Brain microvascular endothelial cell (primary cell): ENCODE measurements at regions not wholly inside any gene's neighbourhood (a gene's known extent, or its start where the extent isn't known, plus 50 kb on each side); places are given as distances from the start of the nearest gene placed in this dataset.

Experiments used
- DNase-seq: peaks from one replicate; pipeline ENCODE4 v3.0.0-alpha.2; 2020
- H3K27ac ChIP-seq: fragments of 250-450 bp; sonication (Bioruptor Pico); 2 replicates; pipeline ENCODE4 v1.5.1; 2020; ENCODE audit warnings: mild to moderate bottlenecking, moderate library complexity
- H3K27me3 ChIP-seq: fragments of 250-450 bp; sonication (Bioruptor Pico); replicated peaks from 2 replicates; pipeline ENCODE4 v1.5.1; 2020; ENCODE audit warnings: mild to moderate bottlenecking
- H3K36me3 ChIP-seq: fragments of 250-450 bp; sonication (Bioruptor Pico); replicated peaks from 2 replicates; pipeline ENCODE4 v1.5.1; 2020; ENCODE audit warnings: mild to moderate bottlenecking
- H3K4me3 ChIP-seq: 2 replicates; pipeline ENCODE4 v1.5.1; 2011; ENCODE audit warnings: low read depth, mild to moderate bottlenecking, control low read depth, low read length, moderate library complexity
- in situ Hi-C: cut with HindIII; loops from 2 replicates; pipeline ENCODE4 v1.10.0; 2017; ENCODE audit warnings: low sequenced_read_pairs, low pct_ligation_motif_present
- TF ChIP-seq, protein P1 (sequence below): IDR thresholded peaks from 2 replicates; pipeline ENCODE4 v1.5.1; 2011; ENCODE audit warnings: low read depth, mild to moderate bottlenecking, moderate library complexity, low read length, control low read depth, inconsistent platforms; ENCODE audit errors: missing control alignments

DNA sequence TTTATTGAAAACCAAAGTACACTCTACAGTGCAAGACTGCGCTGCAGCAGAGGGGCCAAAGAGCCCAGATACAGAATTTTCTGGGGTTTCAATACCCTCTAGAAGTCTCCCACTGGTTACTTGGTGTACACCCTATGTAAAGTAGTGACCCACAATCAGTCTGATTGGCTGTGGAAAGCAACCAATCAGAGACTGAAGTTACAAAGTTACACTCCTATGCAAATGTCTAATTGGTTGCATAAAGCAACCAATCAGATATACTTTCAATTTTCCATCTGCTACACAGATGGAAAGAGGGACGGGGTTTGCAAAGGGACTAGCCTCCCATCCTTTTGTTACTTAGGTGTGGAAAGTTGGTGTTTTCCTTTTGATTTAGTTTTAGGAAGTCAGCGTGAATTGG is 198.9 kb upstream of the SH3BP4 start:
- Histone ChIP-seq H3K36me3 (no peaks in the 10 kb centered on the region), H3K27ac (no peak overlapping the region), H3K4me3 (no peak overlapping the region), H3K27me3 (no peaks in the 10 kb centered on the region)
- DNase-seq, result no peak
- TF ChIP-seq, protein P1, sequence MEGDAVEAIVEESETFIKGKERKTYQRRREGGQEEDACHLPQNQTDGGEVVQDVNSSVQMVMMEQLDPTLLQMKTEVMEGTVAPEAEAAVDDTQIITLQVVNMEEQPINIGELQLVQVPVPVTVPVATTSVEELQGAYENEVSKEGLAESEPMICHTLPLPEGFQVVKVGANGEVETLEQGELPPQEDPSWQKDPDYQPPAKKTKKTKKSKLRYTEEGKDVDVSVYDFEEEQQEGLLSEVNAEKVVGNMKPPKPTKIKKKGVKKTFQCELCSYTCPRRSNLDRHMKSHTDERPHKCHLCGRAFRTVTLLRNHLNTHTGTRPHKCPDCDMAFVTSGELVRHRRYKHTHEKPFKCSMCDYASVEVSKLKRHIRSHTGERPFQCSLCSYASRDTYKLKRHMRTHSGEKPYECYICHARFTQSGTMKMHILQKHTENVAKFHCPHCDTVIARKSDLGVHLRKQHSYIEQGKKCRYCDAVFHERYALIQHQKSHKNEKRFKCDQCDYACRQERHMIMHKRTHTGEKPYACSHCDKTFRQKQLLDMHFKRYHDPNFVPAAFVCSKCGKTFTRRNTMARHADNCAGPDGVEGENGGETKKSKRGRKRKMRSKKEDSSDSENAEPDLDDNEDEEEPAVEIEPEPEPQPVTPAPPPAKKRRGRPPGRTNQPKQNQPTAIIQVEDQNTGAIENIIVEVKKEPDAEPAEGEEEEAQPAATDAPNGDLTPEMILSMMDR, result no peak
- in situ Hi-C loops, result no loop called here

GRCh38 chr2:234751275-234751973 is 200.4 kb upstream of the SH3BP4 start:
- H3K4me3 ChIP-seq, result no peak overlapping the region
- no peaks in the 10 kb centered on the region for H3K27me3 ChIP-seq
- H3K36me3 ChIP-seq, result no peaks in the 10 kb centered on the region
- no peak for DNase-seq
- H3K27ac ChIP-seq, result no peak overlapping the region
- in situ Hi-C loops, result no loop called here
- TF ChIP-seq, protein P1, result peak; percentile 22

DNA sequence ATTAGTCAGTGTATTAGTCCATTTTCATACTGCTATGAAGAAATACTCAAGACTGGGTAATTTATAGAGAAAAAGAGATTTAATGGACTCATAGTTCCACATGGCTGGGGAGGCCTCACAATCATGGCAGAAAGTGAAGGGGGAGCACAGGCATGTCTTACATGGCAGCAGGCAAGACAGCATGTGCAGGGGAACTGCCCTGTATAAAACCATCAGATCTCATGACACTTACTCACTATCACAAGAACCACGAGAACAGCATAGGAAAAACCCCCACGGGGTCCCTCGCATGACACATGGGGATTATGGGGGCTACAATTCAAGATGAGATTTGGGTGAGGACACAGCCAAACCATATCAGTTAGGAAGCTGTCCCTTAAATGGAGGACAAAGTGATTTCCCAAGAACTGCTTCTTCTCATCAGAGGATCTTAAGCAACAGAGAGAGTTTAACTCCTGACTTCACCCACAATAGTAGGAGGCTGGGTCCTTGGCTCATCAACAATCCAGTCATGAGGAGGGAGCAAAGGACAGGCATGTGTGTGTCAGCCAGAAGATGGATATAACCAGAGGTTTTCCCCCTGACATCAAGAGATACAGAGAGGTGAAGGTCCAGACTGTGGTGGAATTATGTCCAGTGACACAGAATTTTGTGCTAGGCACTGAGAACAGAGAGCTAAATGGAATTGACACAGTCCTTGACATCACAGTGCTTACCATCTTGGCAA is 203.8 kb upstream of the SH3BP4 start:
- Histone ChIP-seq H3K4me3 (no peak overlapping the region), H3K27me3 (no peaks in the 10 kb centered on the region), H3K27ac (no peak overlapping the region), H3K36me3 (no peaks in the 10 kb centered on the region)
- TF ChIP-seq, protein P1, result no peak
- in situ Hi-C loops, result no loop called here
- no peak for DNase-seq

GRCh38 chr2:234747032-234747431 is 204.8 kb upstream of the SH3BP4 start:
- no peak for DNase-seq
- TF ChIP-seq, protein P1, result no peak
- Histone ChIP-seq H3K36me3 (no peaks in the 10 kb centered on the region), H3K27ac (no peak overlapping the region), H3K27me3 (no peaks in the 10 kb centered on the region), H3K4me3 (no peak overlapping the region)
- in situ Hi-C loops, result no loop called here

DNA sequence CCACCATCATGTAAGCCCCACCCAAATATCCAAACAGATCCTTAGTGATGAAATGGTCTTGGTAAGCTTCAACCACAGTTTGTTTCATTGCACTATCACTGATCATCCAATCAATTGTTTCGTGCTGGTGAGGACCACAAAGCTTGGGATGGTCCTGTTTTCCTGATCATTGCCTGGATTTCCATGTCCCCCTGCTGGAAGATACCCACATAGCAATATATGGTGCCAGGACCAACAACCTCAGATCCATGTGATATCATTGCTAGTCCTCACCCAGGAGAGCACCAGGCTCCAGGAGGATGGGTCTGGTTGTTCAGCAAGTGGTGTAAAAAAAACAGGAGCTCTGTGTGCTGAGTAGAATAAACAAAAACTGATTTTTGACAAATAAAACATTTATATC is 206.5 kb upstream of the SH3BP4 start:
- in situ Hi-C loops, result no loop called here
- Histone ChIP-seq H3K4me3 (no peak overlapping the region), H3K27me3 (no peaks in the 10 kb centered on the region), H3K27ac (no peak overlapping the region), H3K36me3 (no peaks in the 10 kb centered on the region)
- TF ChIP-seq, protein P1, result peak; percentile 35
- DNase-seq, result no peak
